ENCODE measurements at regions not wholly inside any gene's neighbourhood (a gene's known extent, or its start where the extent isn't known, plus 50 kb on each side); places are given as distances from the start of the nearest gene placed in this dataset.

- intact Hi-C loops (cut with micrococcal nuclease; ENCODE audit: unreplicated experiment) (no loop called here), in situ Hi-C loops (cut with HindIII; ENCODE audit: extremely low pct_ligation_motif_present, low pct_unique_long_range_greater_than_20kb) (no loop called here)
- H3K4me3 ChIP-seq (replicated peaks in 1 of 3; ENCODE audit: insufficient read depth in 1 of 3, low read depth in 2 of 3, low read length in 3 of 3), result no peak overlapping the region
- no peak for FAIRE-seq
- no peak for DNase-seq (ENCODE audit: low spot score)
- 3% methylated on average over 5 of the region's 5 CpGs for WGBS (ENCODE audit: low lambda C conversion rate)
- no peaks in the 10 kb centered on the region for H3K4me1 ChIP-seq (ENCODE audit: insufficient read depth, low read length)
- H3K79me2 ChIP-seq (ENCODE audit: insufficient read depth, low read length), result no peaks in the 10 kb centered on the region
- no peaks in the 10 kb centered on the region for H3K27me3 ChIP-seq (ENCODE audit: control insufficient read depth in 1 of 2, insufficient read depth in 2 of 2, low read length in 2 of 2)
- POLR2A ChIA-PET, result no interaction called here
- no peak for ATAC-seq
- H3K4me2 ChIP-seq (ENCODE audit: low read depth, low read length), result no peak overlapping the region
- no peak overlapping the region for H3K27ac ChIP-seq (ENCODE audit: extremely low read length, insufficient read depth, low read length)
- H3K36me3 ChIP-seq (replicated peaks in 1 of 2; ENCODE audit: control insufficient read depth in 1 of 2, insufficient read depth in 2 of 2, low read length in 2 of 2), result no peaks in the 10 kb centered on the region
- no TSS peak for BruUV-seq (replicated peaks)
- CTCF ChIA-PET (ENCODE audit: low intra/inter-chr PET ratio, low total read pairs), result no interaction called here
- H3K9me3 ChIP-seq (ENCODE audit: low read length), result peaks cover 84% of the 10 kb centered on the region
- no peak overlapping the region for H3K9ac ChIP-seq (ENCODE audit: insufficient read depth, low read depth, low read length)
- no peaks in the 10 kb centered on the region for H4K20me1 ChIP-seq (ENCODE audit: insufficient read depth, low read length)
- no peak overlapping the region for H2AFZ ChIP-seq (ENCODE audit: low read length)
- TF ChIP-seq AFF4 (CRISPR knock-in tag; IDR thresholded peaks at IDR 0.05) (no peak), KDM1A (CRISPR knock-in tag; IDR thresholded peaks at IDR 0.05) (no peak), ZNF761 (CRISPR knock-in tag; conservative IDR thresholded peaks at IDR 0.05) (no peak), PAXIP1 (CRISPR knock-in tag; conservative IDR thresholded peaks at IDR 0.05) (no peak), ZNF431 (CRISPR knock-in tag; IDR thresholded peaks at IDR 0.05; ENCODE audit: borderline replicate concordance, low read depth) (no peak), ZNF879 (CRISPR knock-in tag; IDR thresholded peaks at IDR 0.05) (no peak), SMAD3 (CRISPR knock-in tag; IDR thresholded peaks at IDR 0.05) (no peak), PHF5A (CRISPR knock-in tag; IDR thresholded peaks at IDR 0.05; ENCODE audit: low read depth, unreplicated experiment) (no peak), ONECUT2 (CRISPR knock-in tag; IDR thresholded peaks at IDR 0.05) (no peak), JDP2 (CRISPR knock-in tag; IDR thresholded peaks at IDR 0.05; ENCODE audit: borderline replicate concordance) (no peak), MED13 (CRISPR knock-in tag; IDR thresholded peaks at IDR 0.05) (no peak)
Observed at GRCh38 chr14:98170575-98170974, 1101.4 kb downstream of the BCL11B start.

Measured in HepG2 (cell line).